Loucy (cell line): ENCODE measurements at regions not wholly inside any gene's neighbourhood (a gene's known extent, or its start where the extent isn't known, plus 50 kb on each side); places are given as distances from the start of the nearest gene placed in this dataset.

ENCODE experiments used
- H2AFZ ChIP-seq: fragments of 200-600 bp; sonication (generic); 2 replicates; pipeline ENCODE4 v1.6.0; 2016; ENCODE audit warnings: antibody characterized with exemption, mild to moderate bottlenecking, low read length, moderate library complexity
- H3F3A ChIP-seq: fragments of 200-600 bp; 2 replicates; pipeline ENCODE4 v1.6.0; 2016; ENCODE audit warnings: antibody characterized with exemption, low read depth, mild to moderate bottlenecking
- H3K27me3 ChIP-seq: fragments of 200-600 bp; sonication (generic); 2 replicates; pipeline ENCODE4 v1.6.1; 2014; ENCODE audit warnings: low read length, mild to moderate bottlenecking; ENCODE audit not compliant: insufficient read depth, poor library complexity, severe bottlenecking
- H3K36me3 ChIP-seq: fragments of 200-600 bp; sonication (generic); 2 replicates; pipeline ENCODE4 v1.6.1; 2016; ENCODE audit warnings: low read length; ENCODE audit not compliant: insufficient read depth
- H3K4me1 ChIP-seq: fragments of 200-600 bp; sonication (generic); 2 replicates; pipeline ENCODE4 v1.5.1; 2014; ENCODE audit warnings: low read length, mild to moderate bottlenecking; ENCODE audit not compliant: insufficient read depth, poor library complexity, severe bottlenecking
- H3K4me2 ChIP-seq: fragments of 200-600 bp; sonication (generic); 2 replicates; pipeline ENCODE4 v1.6.0; 2014; ENCODE audit warnings: antibody characterized with exemption, low read length, low read depth, mild to moderate bottlenecking; ENCODE audit not compliant: poor library complexity, severe bottlenecking
- H3K4me3 ChIP-seq: fragments of 200-600 bp; sonication (generic); 2 replicates; pipeline ENCODE4 v1.5.1; 2014; ENCODE audit warnings: low read length, mild to moderate bottlenecking, mixed read lengths; ENCODE audit not compliant: poor library complexity, severe bottlenecking
- H3K79me2 ChIP-seq: fragments of 200-600 bp; sonication (generic); 2 replicates; pipeline ENCODE4 v1.6.1; 2014; ENCODE audit warnings: low read length; ENCODE audit not compliant: insufficient read depth
- H3K9ac ChIP-seq: fragments of 200-600 bp; sonication (generic); 2 replicates; pipeline ENCODE4 v1.6.0; 2014; ENCODE audit warnings: mild to moderate bottlenecking, low read depth, low read length, moderate library complexity; ENCODE audit not compliant: poor library complexity, severe bottlenecking
- H3K9me2 ChIP-seq: fragments of 200-600 bp; sonication (generic); replicated peaks from 2 replicates; pipeline ENCODE4 v1.6.1; 2016; ENCODE audit warnings: low read depth, low read length, mixed read lengths
- H3K9me3 ChIP-seq: fragments of 200-600 bp; sonication (generic); 2 replicates; pipeline ENCODE4 v1.6.1; 2014; ENCODE audit warnings: mild to moderate bottlenecking, antibody characterized with exemption, low read length, low read depth; ENCODE audit not compliant: insufficient read depth
- H4K20me1 ChIP-seq: fragments of 200-600 bp; sonication (generic); 2 replicates; pipeline ENCODE4 v1.6.0; 2014; ENCODE audit warnings: antibody characterized with exemption, low read length, mild to moderate bottlenecking; ENCODE audit not compliant: insufficient read depth, poor library complexity, severe bottlenecking
- EZH2phosphoT487 ChIP-seq: fragments of 200-600 bp; IDR thresholded peaks from 2 replicates; pipeline ENCODE4 v1.6.1; 2018; ENCODE audit warnings: antibody characterized with exemption, mild to moderate bottlenecking, moderate library complexity, borderline replicate concordance
- TF ChIP-seq, protein P1 (sequence below): fragments of 200-600 bp; sonication (generic); conservative IDR thresholded peaks from 2 replicates; pipeline ENCODE4 v1.5.1; 2014; ENCODE audit warnings: mild to moderate bottlenecking, antibody characterized with exemption, low read length

DNA sequence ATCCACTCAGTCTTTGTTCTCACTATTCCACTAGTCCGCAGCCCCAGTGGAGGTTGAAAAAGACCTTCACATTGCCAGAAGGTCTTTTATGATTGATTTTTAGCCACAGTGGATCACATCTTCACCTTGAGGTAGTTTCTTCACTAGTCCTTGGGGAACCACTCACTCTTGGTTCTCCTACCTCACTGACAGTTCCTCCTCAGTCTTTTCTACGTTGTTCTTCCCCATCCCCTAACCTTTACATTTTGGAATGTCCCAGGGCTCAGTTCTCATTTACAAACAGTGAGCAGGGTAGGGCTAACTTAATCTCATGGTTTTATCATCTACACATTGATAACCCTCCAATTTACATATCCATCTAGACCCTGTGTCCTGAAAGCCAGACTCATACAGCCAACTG is 316.4 kb upstream of the SORL1-AS1 start:
- no peaks in the 10 kb centered on the region for H4K20me1 ChIP-seq
- H3F3A ChIP-seq, result no peaks in the 10 kb centered on the region
- no peaks in the 10 kb centered on the region for H3K9me3 ChIP-seq
- no peak overlapping the region for H2AFZ ChIP-seq
- no peaks in the 10 kb centered on the region for H3K4me1 ChIP-seq
- H3K9me2 ChIP-seq, result no peaks in the 10 kb centered on the region
- TF ChIP-seq EZH2phosphoT487, result no peak
- TF ChIP-seq, protein P1, sequence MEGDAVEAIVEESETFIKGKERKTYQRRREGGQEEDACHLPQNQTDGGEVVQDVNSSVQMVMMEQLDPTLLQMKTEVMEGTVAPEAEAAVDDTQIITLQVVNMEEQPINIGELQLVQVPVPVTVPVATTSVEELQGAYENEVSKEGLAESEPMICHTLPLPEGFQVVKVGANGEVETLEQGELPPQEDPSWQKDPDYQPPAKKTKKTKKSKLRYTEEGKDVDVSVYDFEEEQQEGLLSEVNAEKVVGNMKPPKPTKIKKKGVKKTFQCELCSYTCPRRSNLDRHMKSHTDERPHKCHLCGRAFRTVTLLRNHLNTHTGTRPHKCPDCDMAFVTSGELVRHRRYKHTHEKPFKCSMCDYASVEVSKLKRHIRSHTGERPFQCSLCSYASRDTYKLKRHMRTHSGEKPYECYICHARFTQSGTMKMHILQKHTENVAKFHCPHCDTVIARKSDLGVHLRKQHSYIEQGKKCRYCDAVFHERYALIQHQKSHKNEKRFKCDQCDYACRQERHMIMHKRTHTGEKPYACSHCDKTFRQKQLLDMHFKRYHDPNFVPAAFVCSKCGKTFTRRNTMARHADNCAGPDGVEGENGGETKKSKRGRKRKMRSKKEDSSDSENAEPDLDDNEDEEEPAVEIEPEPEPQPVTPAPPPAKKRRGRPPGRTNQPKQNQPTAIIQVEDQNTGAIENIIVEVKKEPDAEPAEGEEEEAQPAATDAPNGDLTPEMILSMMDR, result no peak
- H3K4me3 ChIP-seq, result no peak overlapping the region
- no peaks in the 10 kb centered on the region for H3K36me3 ChIP-seq
- H3K27me3 ChIP-seq, result no peaks in the 10 kb centered on the region
- H3K79me2 ChIP-seq, result no peaks in the 10 kb centered on the region
- no peak overlapping the region for H3K9ac ChIP-seq
- no peak overlapping the region for H3K4me2 ChIP-seq

DNA sequence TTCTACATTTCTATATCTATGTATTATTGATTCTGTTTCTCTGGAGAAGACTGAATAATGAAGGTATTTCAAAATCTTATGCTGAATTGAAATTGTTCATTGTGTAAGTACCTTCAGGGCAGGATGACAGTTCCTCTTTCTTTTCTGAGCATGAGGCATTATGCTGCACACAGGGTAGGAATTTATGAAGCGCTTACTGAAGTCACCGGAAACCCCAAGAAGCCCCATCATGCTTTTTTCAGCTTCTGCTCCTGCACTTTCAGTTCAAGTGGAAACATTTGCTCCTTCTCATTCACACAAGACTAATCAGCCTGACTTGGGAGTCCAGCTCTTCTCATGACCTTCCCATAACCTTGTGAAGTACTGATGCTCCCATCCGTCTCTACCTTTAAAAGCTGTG is 314.7 kb upstream of the SORL1-AS1 start:
- no peaks in the 10 kb centered on the region for H3K36me3 ChIP-seq
- H4K20me1 ChIP-seq, result no peaks in the 10 kb centered on the region
- no peaks in the 10 kb centered on the region for H3K9me2 ChIP-seq
- no peaks in the 10 kb centered on the region for H3K79me2 ChIP-seq
- H2AFZ ChIP-seq, result no peak overlapping the region
- no peaks in the 10 kb centered on the region for H3K27me3 ChIP-seq
- no peak overlapping the region for H3K4me2 ChIP-seq
- H3K4me1 ChIP-seq, result no peaks in the 10 kb centered on the region
- no peak overlapping the region for H3K4me3 ChIP-seq
- no peak overlapping the region for H3K9ac ChIP-seq
- no peaks in the 10 kb centered on the region for H3K9me3 ChIP-seq
- no peaks in the 10 kb centered on the region for H3F3A ChIP-seq
- TF ChIP-seq, protein P1, result no peak
- no peak for TF ChIP-seq EZH2phosphoT487

DNA sequence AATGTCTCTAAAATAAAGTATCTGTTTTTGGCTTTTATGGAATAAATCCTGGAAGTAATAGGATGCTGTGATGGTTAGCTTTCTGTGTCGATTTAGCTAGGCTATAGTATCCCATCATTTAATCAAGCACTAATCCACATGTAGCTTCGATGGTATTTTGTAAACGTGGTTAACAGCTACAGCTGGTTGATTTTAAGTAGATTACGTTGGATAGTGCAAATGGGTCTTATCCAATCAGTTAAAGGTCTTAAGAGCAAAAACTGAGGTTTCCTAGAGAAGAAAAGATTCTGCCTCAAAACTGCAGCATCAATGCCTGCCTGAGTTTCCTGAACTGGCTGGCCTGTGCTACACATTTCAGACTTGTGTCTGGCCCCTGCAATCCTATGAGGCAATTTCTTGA is 314.2 kb upstream of the SORL1-AS1 start:
- Histone ChIP-seq H3K4me3 (no peak overlapping the region), H2AFZ (no peak overlapping the region)

More for the DNA sequence above, 314.2 kb upstream of the SORL1-AS1 start:
- TF ChIP-seq, protein P1, result no peak
- no peak for TF ChIP-seq EZH2phosphoT487
- Histone ChIP-seq H3K4me1 (no peaks in the 10 kb centered on the region), H4K20me1 (no peaks in the 10 kb centered on the region), H3F3A (no peaks in the 10 kb centered on the region), H3K36me3 (no peaks in the 10 kb centered on the region), H3K27me3 (no peaks in the 10 kb centered on the region), H3K9me2 (no peaks in the 10 kb centered on the region), H3K9ac (no peak overlapping the region), H3K79me2 (no peaks in the 10 kb centered on the region), H3K9me3 (no peaks in the 10 kb centered on the region), H3K4me2 (no peak overlapping the region)
